Right renal cortex interstitium (tissue), 3 donors: ENCODE measurements at regions not wholly inside any gene's neighbourhood (a gene's known extent, or its start where the extent isn't known, plus 50 kb on each side); places are given as distances from the start of the nearest gene placed in this dataset.

Experiments used
- DNase-seq, 3 donors: peaks; one replicate each; pipeline ENCODE4 v3.0.0-alpha.2; 2013; ENCODE audit warnings: low read depth in 3 of 3, low spot score in 2 of 3

DNA sequence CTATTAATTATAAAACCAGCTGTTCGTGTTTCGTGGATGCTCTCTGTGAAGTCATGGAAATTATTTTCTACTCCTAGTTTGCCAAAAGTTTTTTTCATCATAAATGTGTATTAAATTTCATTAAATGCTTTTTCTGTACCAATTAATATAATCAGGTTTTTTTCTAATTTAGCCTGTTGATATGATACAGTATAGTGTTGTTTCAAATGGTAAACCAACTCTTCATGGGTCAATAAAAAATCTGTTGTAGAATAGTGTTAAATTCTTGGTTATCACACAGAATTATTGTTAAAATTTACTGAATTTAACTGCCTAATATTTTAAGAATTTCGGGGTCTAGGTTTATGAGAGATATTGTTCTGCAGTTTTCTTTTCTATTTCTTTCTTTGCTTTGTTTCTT lies 505.9 kb upstream of the MANEA start:
- no peak for DNase-seq

- DNase-seq, result no peak
Measured at GRCh38 chr6:95078457-95078856, 498.9 kb upstream of the MANEA start.

DNA sequence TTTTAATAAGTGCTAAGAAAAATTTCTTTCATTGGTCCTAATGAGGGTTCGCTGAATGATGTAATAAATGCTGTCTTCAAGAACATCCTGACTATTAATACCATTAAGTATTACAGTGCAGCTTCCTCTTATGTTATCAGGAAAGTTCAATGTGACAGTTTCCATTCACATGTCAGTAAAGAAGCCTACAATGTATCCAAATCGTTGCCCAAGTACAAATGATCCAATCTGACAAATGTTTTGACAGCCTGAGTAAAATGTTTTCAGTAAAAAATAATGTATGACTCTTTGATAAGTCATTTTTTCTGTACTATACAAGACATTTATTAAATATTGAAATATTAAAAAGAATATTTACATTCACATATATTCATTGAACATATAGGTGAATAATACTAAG lies 496.1 kb upstream of the MANEA start:
- DNase-seq, result no peak

DNA sequence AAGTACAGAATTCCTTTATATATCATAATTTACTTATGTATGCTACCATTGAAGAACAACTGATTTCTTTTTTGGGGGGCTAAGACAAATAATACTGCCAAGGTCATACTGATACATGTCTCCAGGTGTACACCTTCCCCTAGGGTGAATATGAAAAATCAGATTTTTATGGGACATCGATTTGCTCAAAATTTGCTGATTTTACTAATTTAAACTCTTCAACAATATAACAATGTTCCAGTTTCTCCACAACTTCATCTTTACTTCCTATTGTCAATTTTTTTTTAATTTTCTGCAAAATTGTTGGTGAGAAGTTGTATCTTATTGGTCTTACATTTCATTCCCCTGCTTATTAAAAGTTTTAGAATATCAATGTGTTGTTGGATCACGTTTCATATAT lies 495.4 kb upstream of the MANEA start:
- DNase-seq, result no peak

DNA sequence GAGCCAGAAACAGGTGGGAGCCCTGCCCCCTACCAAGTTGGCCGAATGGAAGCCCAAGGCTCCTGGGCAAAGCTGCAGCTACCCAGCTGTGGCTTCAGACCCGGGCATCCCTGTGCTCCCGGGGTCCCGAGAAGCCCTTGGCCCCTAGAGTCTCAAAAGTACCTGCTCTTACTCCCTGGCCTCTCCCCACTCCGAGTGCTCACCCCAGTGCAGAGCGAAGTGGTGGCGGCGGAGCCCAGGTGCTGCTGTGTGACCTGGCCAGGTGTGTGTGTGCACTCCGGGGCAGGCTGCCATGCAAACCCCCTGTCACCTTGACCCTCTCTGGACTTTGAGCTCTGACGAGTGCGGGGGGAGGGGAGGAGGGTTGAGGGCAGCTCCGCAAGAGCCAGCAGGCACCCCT lies 493.8 kb upstream of the MANEA start:
- no peak for DNase-seq

DNA sequence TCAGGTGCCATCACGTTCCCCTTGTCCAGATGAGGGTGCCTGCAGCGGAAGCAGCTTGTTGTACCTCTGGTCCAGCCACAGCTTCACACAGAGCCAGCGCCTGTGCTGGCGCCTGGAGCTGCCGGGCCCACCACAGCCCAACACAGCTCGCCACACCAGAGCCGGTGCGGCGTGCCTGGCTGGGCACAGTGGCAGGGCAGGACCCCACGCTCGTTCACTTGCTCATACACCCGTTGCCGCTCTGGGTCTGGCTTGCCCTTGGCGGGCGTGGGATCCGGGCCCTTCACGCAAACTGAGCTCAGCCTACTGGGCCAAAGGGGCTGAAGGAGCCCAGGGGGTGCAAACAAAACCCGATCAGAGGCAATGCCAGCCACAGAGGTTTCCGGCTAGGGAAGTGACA lies 492.5 kb upstream of the MANEA start:
- no peak for DNase-seq

DNA sequence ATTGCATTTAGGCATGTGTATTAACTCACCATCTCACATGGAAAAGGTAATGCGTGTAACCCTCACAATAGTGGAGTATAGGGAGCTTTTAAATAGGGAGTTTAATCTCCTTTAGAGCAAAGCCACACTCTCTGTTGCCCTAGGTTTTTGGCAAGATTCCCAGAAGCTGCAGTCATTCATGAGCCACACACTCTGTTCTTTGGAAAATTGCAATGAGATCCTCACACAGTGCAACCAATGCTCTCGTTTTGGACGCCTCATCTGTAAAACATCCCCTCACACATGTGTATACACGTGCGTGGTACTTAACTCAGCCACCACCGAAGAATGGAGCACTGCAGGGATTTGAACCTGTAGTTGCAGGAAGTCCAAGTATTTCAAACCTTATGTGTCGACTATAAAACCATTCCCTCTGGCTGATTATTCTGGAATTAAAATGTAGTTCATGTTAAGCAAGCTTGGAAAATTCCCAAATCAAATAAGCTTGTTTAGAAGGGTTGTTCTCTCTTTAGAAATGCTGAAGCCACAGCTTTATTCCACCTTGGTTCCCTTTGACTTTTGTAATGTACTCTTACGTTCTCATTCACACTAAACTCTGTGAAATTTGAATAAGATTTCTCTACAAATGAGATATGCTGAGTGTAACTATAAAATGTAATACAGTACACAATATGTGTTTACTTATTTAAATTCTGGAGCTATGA lies 489.8 kb upstream of the MANEA start:
- DNase-seq, result peak in 2 of 3 donors; percentile 21 to 29

DNA sequence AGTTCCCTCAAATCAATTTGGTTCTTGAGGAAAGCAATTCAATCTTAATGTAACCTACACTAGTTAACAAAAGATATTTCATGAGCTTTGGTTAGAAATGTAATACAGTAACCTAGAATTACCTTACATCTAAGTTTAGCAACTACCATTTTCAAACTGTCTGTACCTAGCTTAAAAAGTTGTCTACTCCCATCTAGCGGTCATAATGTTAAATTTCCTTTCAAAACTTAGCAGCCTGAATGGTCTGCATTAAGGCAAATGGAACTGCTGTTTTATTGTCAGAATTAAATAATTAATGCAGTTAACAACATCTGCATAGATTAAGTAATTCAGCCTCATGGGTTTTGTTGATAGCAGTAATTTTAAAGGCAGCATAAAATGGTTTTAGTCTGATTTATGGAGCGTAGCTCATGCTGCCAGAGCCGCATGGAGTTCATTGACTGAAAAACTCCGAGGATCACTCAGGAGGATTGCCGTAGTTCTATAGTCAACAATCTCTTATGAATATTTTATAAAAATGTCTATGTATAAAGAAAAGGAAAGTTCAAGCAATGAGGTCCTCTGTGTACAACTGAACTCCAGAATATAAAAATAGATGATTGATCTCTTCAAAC lies 485.4 kb upstream of the MANEA start:
- peak in 2 of 3 donors; percentile 34 to 35 for DNase-seq

- DNase-seq, result no peak
Measured at GRCh38 chr6:95093154-95093553, 484.2 kb upstream of the MANEA start.

- DNase-seq, result no peak
Measured at GRCh38 chr6:95094751-95095663, 482.3 kb upstream of the MANEA start.

DNA sequence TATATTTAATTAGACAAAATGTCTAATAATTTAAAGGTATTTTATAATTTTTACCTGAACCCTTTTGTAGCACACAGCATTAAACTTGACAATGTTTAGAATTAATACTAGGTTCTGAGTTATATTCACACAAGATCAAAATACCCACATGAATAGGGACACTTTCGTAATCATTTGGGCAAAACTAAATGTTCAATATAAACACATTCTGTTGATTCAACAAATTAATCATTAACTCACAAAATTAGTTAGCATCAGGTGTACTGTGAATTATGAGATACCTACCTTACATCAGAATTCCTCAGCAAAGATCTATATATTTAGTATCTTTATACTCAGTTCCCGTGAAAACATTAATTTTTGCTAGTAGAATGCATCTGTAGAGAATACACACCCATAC lies 481.5 kb upstream of the MANEA start:
- no peak for DNase-seq

DNA sequence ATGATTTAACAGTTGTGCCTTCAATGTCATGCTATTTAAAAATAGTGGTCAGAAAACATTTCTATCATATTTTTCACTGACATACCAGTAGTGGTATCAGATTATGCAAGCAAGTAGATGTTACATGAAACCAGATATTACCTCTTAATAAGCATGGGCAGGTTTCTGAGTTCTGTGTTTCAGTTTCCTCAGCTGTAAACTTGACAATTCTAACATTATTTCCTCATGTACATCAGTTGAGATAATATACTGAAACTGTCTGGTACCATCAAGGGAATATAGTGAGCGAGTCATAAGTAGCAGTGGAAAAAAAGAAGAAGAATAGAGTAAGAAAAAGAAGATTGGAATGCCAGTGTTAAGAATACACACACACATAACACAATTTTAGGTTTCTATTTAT lies 477.9 kb upstream of the MANEA start:
- no peak for DNase-seq

GRCh38 chr6:95109212-95109611 lies 468.1 kb upstream of the MANEA start:
- no peak for DNase-seq

DNA sequence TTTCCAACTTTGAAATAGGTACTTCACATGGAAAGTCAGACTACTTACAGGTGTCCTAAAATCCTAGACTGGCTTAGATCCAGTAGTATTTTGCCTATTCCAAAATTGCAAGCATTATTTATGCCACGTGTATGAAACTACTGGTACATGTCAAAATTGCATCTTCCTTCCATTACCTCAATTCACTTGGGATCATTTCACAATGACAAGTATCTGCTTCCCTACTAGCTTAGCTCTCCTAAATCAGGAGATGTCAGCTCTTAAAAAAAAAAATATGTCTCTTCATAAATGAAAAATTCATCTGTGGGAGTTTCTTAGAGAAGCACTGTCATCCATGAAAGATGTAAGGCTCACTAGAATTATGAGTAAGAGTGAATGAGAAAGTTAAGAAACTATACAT lies 466.6 kb upstream of the MANEA start:
- DNase-seq, result no peak

DNA sequence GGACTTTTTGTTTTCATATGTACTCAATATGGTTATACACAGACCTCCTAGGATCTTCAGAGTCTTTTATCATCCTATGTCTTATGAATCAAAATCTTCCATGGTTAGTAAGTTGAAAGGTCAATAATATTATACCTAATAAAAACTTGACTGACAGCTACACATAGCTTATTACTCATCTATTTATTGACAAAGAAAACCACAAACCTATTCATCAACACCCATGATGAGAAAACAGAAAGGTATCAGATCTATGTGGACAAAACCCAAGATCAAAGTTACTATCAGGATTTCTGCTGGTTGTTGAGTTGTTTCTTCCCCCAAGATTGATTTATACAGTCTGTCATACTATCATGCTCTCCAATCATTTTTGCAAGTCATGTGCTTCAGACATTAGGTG lies 460.1 kb upstream of the MANEA start:
- no peak for DNase-seq

GRCh38 chr6:95119927-95120326 lies 457.4 kb upstream of the MANEA start:
- no peak for DNase-seq

GRCh38 chr6:95120984-95121383 lies 456.4 kb upstream of the MANEA start:
- DNase-seq, result no peak

DNA sequence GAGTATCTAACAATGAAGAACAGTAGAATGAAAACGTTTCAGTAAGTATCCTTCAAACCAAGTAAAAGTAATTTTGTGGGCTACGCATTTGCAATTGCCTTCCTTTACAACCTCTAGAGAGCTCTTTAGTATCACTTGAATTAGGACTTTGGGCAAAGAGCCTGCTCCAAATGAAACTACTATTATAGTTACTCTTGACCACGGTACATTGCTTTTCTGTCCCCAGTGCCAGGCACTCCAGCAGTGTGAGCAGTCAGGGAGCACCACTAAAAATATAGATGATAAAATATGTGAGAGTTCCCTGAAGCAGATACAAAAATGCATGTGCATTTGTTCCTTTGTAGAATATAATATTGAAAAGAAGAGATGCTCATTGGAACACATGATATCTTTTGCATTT lies 450.1 kb upstream of the MANEA start:
- no peak for DNase-seq

- no peak for DNase-seq
Measured at GRCh38 chr6:95128439-95128838, 448.9 kb upstream of the MANEA start.

- no peak for DNase-seq
Measured at GRCh38 chr6:95128947-95129346, 448.4 kb upstream of the MANEA start.

DNA sequence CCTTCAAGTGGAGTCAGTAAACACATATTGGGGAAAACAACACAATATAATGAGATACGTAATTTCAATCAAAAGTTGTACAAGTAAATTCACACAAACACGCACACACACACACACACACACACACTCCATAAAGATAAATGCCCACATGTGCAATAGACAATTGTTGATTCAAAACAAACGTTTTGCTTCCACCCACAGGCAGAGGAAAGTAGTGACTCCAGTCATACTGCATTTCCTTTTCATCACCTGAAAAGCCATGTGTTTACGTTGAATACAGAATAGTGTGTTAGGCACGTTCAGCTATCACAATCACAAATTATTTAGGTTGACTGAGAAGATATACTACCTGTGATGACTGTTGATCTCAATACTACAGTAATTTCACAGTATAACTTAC lies 443.8 kb upstream of the MANEA start:
- no peak for DNase-seq

GRCh38 chr6:95135182-95135581 lies 442.2 kb upstream of the MANEA start:
- no peak for DNase-seq
